ENCODE measurements at regions not wholly inside any gene's neighbourhood (a gene's known extent, or its start where the extent isn't known, plus 50 kb on each side); places are given as distances from the start of the nearest gene placed in this dataset.

GRCh38 chr2:134107402-134107801 lies 146.5 kb upstream of the MGAT5 start:
- Histone ChIP-seq H3K9me3 (replicated peaks; ENCODE audit: control insufficient read depth, low read depth, low read length) (peaks cover 5% of the 10 kb centered on the region), H3K4me3 (ENCODE audit: low read length) (no peak overlapping the region), H3K27me3 (ENCODE audit: control insufficient read depth, insufficient read depth, low read length) (no peaks in the 10 kb centered on the region), H3K27ac (ENCODE audit: low read length) (no peak overlapping the region), H3K36me3 (ENCODE audit: control insufficient read depth, insufficient read depth, low read length) (no peaks in the 10 kb centered on the region), H3K4me1 (ENCODE audit: control insufficient read depth, insufficient read depth, low read length) (no peaks in the 10 kb centered on the region)
- WGBS (ENCODE audit: insufficient coverage) = no CpG with 5 or more reads among the region's 3 CpGs
- DNase-seq = no peak

DNA sequence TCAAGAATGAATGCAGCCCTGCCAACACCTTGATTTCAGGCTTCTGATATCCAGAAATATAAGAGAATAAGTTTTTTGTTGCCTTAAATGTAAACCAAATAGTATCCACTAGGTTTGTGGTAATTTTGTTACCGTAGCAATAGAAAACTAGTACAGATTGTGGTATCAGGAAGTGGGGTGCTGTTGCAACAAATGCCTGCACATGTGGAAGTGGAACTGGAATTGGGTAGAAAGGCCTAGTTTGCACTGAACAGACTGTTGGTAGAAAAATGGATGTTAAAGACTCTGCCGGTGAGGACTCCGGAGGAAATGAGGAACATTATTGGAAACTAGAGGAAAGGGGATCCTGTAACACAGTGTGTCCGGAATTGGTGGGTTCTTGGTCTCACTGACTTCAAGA lies 145.8 kb upstream of the MGAT5 start:
- no peaks in the 10 kb centered on the region for H3K27me3 ChIP-seq (ENCODE audit: control insufficient read depth, insufficient read depth, low read length)
- no peak overlapping the region for H3K4me3 ChIP-seq (ENCODE audit: low read length)
- H3K9me3 ChIP-seq (replicated peaks; ENCODE audit: control insufficient read depth, low read depth, low read length) = peaks cover 5% of the 10 kb centered on the region
- no peak overlapping the region for H3K27ac ChIP-seq (ENCODE audit: low read length)
- no peaks in the 10 kb centered on the region for H3K4me1 ChIP-seq (ENCODE audit: control insufficient read depth, insufficient read depth, low read length)
- 89% methylated on average over 3 of the region's 4 CpGs for WGBS (ENCODE audit: insufficient coverage)
- DNase-seq = peak; percentile 56
- H3K36me3 ChIP-seq (ENCODE audit: control insufficient read depth, insufficient read depth, low read length) = no peaks in the 10 kb centered on the region

- Histone ChIP-seq H3K27me3 (ENCODE audit: control insufficient read depth, insufficient read depth, low read length) (no peaks in the 10 kb centered on the region), H3K4me3 (ENCODE audit: low read length) (no peak overlapping the region), H3K27ac (ENCODE audit: low read length) (no peak overlapping the region), H3K9me3 (replicated peaks; ENCODE audit: control insufficient read depth, low read depth, low read length) (peaks cover 5% of the 10 kb centered on the region), H3K4me1 (ENCODE audit: control insufficient read depth, insufficient read depth, low read length) (no peaks in the 10 kb centered on the region), H3K36me3 (ENCODE audit: control insufficient read depth, insufficient read depth, low read length) (no peaks in the 10 kb centered on the region)
- DNase-seq = no peak
- WGBS (ENCODE audit: insufficient coverage) = 96% methylated on average over 10 of the region's 17 CpGs
Observed at GRCh38 chr2:134109246-134109645, 144.6 kb upstream of the MGAT5 start.

DNA sequence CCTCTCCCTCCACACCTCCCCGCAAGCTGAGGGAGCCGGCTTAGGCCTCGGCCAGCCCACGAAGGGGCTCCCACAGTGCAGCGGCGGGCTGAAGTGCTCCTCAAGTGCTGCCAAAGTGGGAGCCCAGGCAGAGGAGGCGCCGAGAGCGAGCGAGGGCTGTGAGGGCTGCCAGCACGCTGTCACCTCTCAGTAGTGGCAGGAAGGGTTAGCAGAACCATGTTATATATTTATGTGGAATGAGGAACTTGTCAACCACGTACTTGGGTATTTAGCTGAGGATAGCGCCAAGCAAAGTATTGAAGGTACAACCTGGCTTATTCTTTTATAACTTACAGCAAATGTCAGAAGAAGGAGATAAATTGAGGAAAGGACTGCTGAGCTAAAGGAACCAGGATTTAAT lies 144.1 kb upstream of the MGAT5 start:
- Histone ChIP-seq H3K9me3 (replicated peaks; ENCODE audit: control insufficient read depth, low read depth, low read length) (peaks cover 5% of the 10 kb centered on the region), H3K4me3 (ENCODE audit: low read length) (no peak overlapping the region), H3K27ac (ENCODE audit: low read length) (no peak overlapping the region), H3K4me1 (ENCODE audit: control insufficient read depth, insufficient read depth, low read length) (no peaks in the 10 kb centered on the region), H3K27me3 (ENCODE audit: control insufficient read depth, insufficient read depth, low read length) (no peaks in the 10 kb centered on the region), H3K36me3 (ENCODE audit: control insufficient read depth, insufficient read depth, low read length) (no peaks in the 10 kb centered on the region)
- DNase-seq = no peak
- 89% methylated on average over 5 of the region's 13 CpGs for WGBS (ENCODE audit: insufficient coverage)

- Histone ChIP-seq H3K9me3 (replicated peaks; ENCODE audit: control insufficient read depth, low read depth, low read length) (peaks cover 5% of the 10 kb centered on the region), H3K27ac (ENCODE audit: low read length) (no peak overlapping the region), H3K36me3 (ENCODE audit: control insufficient read depth, insufficient read depth, low read length) (no peaks in the 10 kb centered on the region), H3K4me3 (ENCODE audit: low read length) (no peak overlapping the region), H3K4me1 (ENCODE audit: control insufficient read depth, insufficient read depth, low read length) (no peaks in the 10 kb centered on the region), H3K27me3 (ENCODE audit: control insufficient read depth, insufficient read depth, low read length) (no peaks in the 10 kb centered on the region)
- WGBS (ENCODE audit: insufficient coverage) = no CpG with 5 or more reads among the region's 3 CpGs
- no peak for DNase-seq
Observed at GRCh38 chr2:134110532-134110931, 143.3 kb upstream of the MGAT5 start.

- Histone ChIP-seq H3K27ac (ENCODE audit: low read length) (no peak overlapping the region), H3K27me3 (ENCODE audit: control insufficient read depth, insufficient read depth, low read length) (no peaks in the 10 kb centered on the region), H3K9me3 (replicated peaks; ENCODE audit: control insufficient read depth, low read depth, low read length) (no peaks in the 10 kb centered on the region), H3K4me1 (ENCODE audit: control insufficient read depth, insufficient read depth, low read length) (peaks cover 23% of the 10 kb centered on the region), H3K36me3 (ENCODE audit: control insufficient read depth, insufficient read depth, low read length) (no peaks in the 10 kb centered on the region), H3K4me3 (ENCODE audit: low read length) (no peak overlapping the region)
- no CpG with 5 or more reads among the region's 2 CpGs for WGBS (ENCODE audit: insufficient coverage)
- DNase-seq = peak; percentile 57
Observed at GRCh38 chr2:134117676-134118075, 136.2 kb upstream of the MGAT5 start.

DNA sequence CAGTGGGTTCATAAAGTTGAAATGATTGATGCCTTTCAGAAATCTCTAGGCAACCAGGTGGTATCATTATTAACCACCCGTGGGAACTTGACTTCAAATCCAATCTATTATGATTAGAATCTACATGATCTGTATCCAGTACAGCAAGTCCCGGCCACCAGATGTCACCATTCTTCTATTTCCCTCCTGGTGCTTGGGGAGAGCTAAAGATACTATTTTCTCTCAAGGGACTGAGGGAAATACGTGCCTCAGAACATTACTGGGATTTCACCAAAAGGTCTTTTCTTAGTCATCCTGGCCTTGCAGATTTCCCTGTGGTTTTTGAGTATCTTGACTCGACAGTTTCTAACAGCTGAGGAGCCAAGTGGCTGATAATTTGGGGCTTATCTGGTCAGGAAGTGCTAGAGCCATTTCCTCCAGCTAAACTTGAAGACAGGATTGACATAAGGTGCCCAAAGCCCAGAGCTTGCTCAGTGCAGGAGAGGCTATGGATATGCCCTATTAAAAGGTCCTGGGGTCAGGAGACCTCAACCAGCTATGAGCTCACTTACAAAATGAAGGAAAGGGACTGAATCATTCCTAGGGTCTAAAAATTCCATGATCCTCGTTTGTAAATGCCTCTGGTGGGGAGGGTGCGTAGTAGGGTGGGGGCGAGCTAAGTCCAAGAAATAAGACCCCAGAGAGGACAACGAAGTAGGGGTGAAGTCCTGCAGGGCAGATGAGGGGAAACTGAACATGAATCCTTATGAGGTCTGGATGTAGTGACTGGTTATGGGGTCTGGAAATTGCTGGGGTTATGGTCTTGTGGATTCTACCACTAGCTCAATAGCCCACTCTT lies 135.4 kb upstream of the MGAT5 start:
- peak; percentile 93 for DNase-seq
- no peaks in the 10 kb centered on the region for H3K36me3 ChIP-seq (ENCODE audit: control insufficient read depth, insufficient read depth, low read length)
- 47% methylated on average over 4 of the region's 8 CpGs for WGBS (ENCODE audit: insufficient coverage)
- H3K9me3 ChIP-seq (replicated peaks; ENCODE audit: control insufficient read depth, low read depth, low read length) = no peaks in the 10 kb centered on the region
- no peaks in the 10 kb centered on the region for H3K27me3 ChIP-seq (ENCODE audit: control insufficient read depth, insufficient read depth, low read length)
- peaks cover 28% of the 10 kb centered on the region for H3K4me1 ChIP-seq (ENCODE audit: control insufficient read depth, insufficient read depth, low read length)
- no peak overlapping the region for H3K4me3 ChIP-seq (ENCODE audit: low read length)
- H3K27ac ChIP-seq (ENCODE audit: low read length) = peak overlapping the region; percentile 13

DNA sequence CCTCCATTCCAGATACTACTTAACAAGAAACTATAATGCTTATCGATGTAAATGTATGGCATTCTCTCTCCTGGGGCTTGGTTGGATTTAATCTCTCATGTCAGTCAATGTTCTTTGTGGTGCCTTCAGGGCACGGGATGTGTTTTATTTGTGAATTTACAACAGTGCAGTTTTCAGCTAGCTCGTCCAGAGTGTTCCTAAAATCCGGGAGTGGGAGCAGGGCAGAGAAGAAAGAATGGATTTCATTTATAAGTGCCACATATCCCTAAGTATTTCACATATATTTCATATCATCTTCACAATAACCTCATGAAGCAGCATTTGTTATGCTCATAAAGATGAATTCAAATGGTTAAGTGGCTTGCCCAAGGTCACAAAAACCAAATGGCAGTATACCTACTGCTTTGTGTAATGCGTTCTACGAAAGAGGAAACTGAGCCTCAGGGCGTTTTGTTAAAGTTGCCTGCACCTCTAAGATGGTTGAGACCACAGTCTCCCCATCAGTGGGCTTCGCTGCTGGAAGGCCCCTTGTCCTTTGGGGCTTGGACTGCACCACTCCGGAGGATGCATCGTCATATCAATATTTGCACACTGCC lies 134.7 kb upstream of the MGAT5 start:
- H3K27ac ChIP-seq (ENCODE audit: low read length) = peak overlapping the region; percentile 98
- no peaks in the 10 kb centered on the region for H3K9me3 ChIP-seq (replicated peaks; ENCODE audit: control insufficient read depth, low read depth, low read length)
- H3K4me3 ChIP-seq (ENCODE audit: low read length) = peak overlapping the region; percentile 84
- peaks cover 32% of the 10 kb centered on the region for H3K4me1 ChIP-seq (ENCODE audit: control insufficient read depth, insufficient read depth, low read length)
- 0% methylated on average over 4 of the region's 10 CpGs for WGBS (ENCODE audit: insufficient coverage)
- H3K36me3 ChIP-seq (ENCODE audit: control insufficient read depth, insufficient read depth, low read length) = no peaks in the 10 kb centered on the region
- no peak for DNase-seq
- H3K27me3 ChIP-seq (ENCODE audit: control insufficient read depth, insufficient read depth, low read length) = no peaks in the 10 kb centered on the region

DNA sequence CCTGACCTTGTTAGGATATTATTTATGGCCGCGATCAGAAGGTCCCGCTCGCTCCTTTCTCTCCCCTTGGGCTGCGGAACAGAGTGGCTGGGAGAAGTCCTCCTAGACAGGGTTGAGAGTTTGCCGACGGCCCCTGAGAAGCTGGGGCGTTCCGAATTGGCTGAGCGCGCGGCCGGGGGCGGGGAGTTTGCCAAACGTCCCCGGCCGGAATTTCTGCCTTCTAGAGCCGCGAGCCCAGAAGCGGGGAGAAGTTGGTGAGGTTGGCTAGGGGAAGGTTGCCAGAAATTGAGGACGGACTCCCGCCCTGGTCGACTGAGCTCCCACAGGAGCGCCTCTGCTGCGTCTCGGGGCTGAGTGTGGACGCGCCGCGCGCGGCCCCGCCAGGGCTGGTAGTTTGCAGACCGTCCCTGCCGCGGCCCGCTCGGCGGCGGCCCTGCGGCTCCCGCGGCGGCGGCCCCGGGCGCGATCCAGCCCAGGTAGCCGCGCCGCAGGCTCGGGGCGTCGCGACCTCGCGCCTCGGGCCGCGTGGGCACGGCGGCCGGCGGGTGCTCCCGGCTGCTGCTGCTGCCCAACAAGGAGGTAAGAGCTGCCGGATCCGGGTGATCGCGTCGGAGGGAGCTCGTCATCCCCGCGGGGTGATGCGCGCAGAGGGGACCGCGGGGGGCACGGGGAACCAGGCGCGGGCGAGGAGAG lies 134.0 kb upstream of the MGAT5 start:
- Histone ChIP-seq H3K4me3 (ENCODE audit: low read length) (peak overlapping the region; percentile 84), H3K9me3 (replicated peaks; ENCODE audit: control insufficient read depth, low read depth, low read length) (no peaks in the 10 kb centered on the region), H3K4me1 (ENCODE audit: control insufficient read depth, insufficient read depth, low read length) (peaks cover 34% of the 10 kb centered on the region), H3K27ac (ENCODE audit: low read length) (peak overlapping the region; percentile 98), H3K27me3 (ENCODE audit: control insufficient read depth, insufficient read depth, low read length) (no peaks in the 10 kb centered on the region), H3K36me3 (ENCODE audit: control insufficient read depth, insufficient read depth, low read length) (no peaks in the 10 kb centered on the region)
- peak; percentile 96 for DNase-seq
- WGBS (ENCODE audit: insufficient coverage) = under 1% methylated on average over 78 of the region's 81 CpGs

- no peaks in the 10 kb centered on the region for H3K9me3 ChIP-seq (replicated peaks; ENCODE audit: control insufficient read depth, low read depth, low read length)
- no peaks in the 10 kb centered on the region for H3K36me3 ChIP-seq (ENCODE audit: control insufficient read depth, insufficient read depth, low read length)
- peaks cover 35% of the 10 kb centered on the region for H3K4me1 ChIP-seq (ENCODE audit: control insufficient read depth, insufficient read depth, low read length)
- DNase-seq = no peak
- H3K4me3 ChIP-seq (ENCODE audit: low read length) = peak overlapping the region; percentile 84
- peak overlapping the region; percentile 82 for H3K27ac ChIP-seq (ENCODE audit: low read length)
- no peaks in the 10 kb centered on the region for H3K27me3 ChIP-seq (ENCODE audit: control insufficient read depth, insufficient read depth, low read length)
- WGBS (ENCODE audit: insufficient coverage) = under 1% methylated on average over 35 of the region's 37 CpGs
Observed at GRCh38 chr2:134120406-134120732, 133.5 kb upstream of the MGAT5 start.

Measured in muscle of leg (tissue), 3 donors.